Vagina (tissue), 2 donors: ENCODE measurements at regions not wholly inside any gene's neighbourhood (a gene's known extent, or its start where the extent isn't known, plus 50 kb on each side); places are given as distances from the start of the nearest gene placed in this dataset.

Source experiments
- POLR2A ChIP-seq, 2 donors: fragments of 450-650 bp; IDR thresholded peaks; one replicate each; pipeline ENCODE4 v1.6.1; 2017; ENCODE audit warnings: antibody characterized with exemption in 2 of 2, mild to moderate bottlenecking in 2 of 2, moderate library complexity in 2 of 2
- POLR2AphosphoS5 ChIP-seq, 2 donors: sonication (generic); formaldehyde crosslinking; IDR thresholded peaks; one replicate each; pipeline ENCODE4 v1.9.0; 2017; ENCODE audit warnings: antibody characterized with exemption in 2 of 2, mild to moderate bottlenecking in 2 of 2, low read depth in 1 of 2; ENCODE audit not compliant: insufficient read depth in 1 of 2
- TF ChIP-seq, protein P1 (sequence below), 3 experiments: fragments of 450-650 bp in 2 of 3; fragments of 200-600 bp in 1 of 3; sonication (generic) in 1 of 3; IDR thresholded peaks; one replicate each; pipeline ENCODE4 v1.5.1; 2017 to 2019; ENCODE audit warnings: antibody characterized with exemption in 3 of 3, mild to moderate bottlenecking in 2 of 3, moderate library complexity in 2 of 3

DNA sequence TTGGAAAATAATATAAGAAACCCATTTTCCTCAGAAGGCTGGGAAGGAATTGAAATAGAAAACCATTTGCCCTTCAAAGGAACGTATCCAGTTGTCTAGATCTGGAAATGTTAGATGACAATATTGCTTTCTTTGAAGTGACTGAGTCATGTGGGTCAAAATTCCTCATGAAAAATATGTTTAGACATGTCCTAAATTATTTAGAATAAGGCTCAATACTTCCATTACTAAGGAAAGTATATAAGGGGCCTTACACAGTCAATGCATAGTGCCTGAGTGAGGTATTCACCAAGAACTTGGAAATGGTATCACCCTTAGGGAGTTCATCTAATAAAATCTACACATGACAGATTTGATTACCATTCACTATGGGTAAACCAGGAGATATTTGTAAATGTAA is 619.8 kb upstream of the KCNMB2 start:
- TF ChIP-seq, protein P1, sequence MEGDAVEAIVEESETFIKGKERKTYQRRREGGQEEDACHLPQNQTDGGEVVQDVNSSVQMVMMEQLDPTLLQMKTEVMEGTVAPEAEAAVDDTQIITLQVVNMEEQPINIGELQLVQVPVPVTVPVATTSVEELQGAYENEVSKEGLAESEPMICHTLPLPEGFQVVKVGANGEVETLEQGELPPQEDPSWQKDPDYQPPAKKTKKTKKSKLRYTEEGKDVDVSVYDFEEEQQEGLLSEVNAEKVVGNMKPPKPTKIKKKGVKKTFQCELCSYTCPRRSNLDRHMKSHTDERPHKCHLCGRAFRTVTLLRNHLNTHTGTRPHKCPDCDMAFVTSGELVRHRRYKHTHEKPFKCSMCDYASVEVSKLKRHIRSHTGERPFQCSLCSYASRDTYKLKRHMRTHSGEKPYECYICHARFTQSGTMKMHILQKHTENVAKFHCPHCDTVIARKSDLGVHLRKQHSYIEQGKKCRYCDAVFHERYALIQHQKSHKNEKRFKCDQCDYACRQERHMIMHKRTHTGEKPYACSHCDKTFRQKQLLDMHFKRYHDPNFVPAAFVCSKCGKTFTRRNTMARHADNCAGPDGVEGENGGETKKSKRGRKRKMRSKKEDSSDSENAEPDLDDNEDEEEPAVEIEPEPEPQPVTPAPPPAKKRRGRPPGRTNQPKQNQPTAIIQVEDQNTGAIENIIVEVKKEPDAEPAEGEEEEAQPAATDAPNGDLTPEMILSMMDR (IDR thresholded peaks at IDR 0.05) = no peak
- TF ChIP-seq POLR2A (IDR thresholded peaks at IDR 0.05) = no peak
- no peak for TF ChIP-seq POLR2AphosphoS5 (IDR thresholded peaks at IDR 0.05; ENCODE audit: insufficient read depth in 1 of 2, low read depth in 1 of 2)
